ENCODE measurements at regions not wholly inside any gene's neighbourhood (a gene's known extent, or its start where the extent isn't known, plus 50 kb on each side); places are given as distances from the start of the nearest gene placed in this dataset.

DNA sequence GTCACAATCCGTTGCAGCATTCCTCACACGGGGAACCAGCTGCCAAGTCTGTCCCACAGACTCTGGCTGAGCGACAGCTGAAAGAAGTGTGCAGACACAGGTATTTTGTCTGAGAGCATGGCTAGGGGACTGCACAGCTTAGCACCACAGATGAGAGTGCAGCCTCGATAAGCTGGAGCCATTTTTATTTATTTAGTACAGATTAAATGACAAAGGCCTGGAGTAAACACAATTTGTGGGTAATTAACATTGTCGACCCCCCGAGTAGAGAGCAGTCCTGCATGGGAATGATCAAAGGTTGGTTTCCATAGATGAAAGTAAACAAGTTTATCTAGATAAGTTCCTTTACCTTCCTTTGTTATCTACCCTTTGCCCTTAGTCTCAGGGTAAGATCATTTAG is 836.2 kb downstream of the DACH1 start:
- Mint-ChIP-seq H3K27ac (peak overlapping the region; percentile 70), H3K27me3 (ENCODE audit: insufficient read depth) (peaks cover 82% of the 10 kb centered on the region), H3K36me3 (ENCODE audit: low read depth) (peaks cover 31% of the 10 kb centered on the region), H3K4me3 (no peak overlapping the region), H3K4me1 (peaks cover 16% of the 10 kb centered on the region), H3K9me3 (peaks cover 60% of the 10 kb centered on the region)
- H3K36me3 ChIP-seq (ENCODE audit: control insufficient read depth, insufficient read depth, low read length) = no peaks in the 10 kb centered on the region
- H3K9ac ChIP-seq (ENCODE audit: extremely low read depth, low read length, poor library complexity, severe bottlenecking) = no peak overlapping the region
- peak overlapping the region; percentile 71 for H3K4me3 ChIP-seq (ENCODE audit: low read length)
- peaks cover 5% of the 10 kb centered on the region for H3K4me1 ChIP-seq (ENCODE audit: control insufficient read depth, insufficient read depth, low read length)
- peaks cover 46% of the 10 kb centered on the region for H3K9me3 ChIP-seq (ENCODE audit: control insufficient read depth, low read length)
- no peaks in the 10 kb centered on the region for H3K27me3 ChIP-seq (ENCODE audit: control insufficient read depth, insufficient read depth, low read length, poor library complexity, severe bottlenecking)
- peak overlapping the region; percentile 30 for H3K27ac ChIP-seq (ENCODE audit: low read depth, low read length)
- DNase-seq = peak; percentile 58
- WGBS, 2 experiments (ENCODE audit: insufficient coverage in 1 of 2, insufficient read length in 1 of 2) = 39 to 61% methylated on average over 4 to 6 of the region's 6 CpGs
- TF ChIP-seq CTCF (conservative IDR thresholded peaks at IDR 0.05) = no peak

DNA sequence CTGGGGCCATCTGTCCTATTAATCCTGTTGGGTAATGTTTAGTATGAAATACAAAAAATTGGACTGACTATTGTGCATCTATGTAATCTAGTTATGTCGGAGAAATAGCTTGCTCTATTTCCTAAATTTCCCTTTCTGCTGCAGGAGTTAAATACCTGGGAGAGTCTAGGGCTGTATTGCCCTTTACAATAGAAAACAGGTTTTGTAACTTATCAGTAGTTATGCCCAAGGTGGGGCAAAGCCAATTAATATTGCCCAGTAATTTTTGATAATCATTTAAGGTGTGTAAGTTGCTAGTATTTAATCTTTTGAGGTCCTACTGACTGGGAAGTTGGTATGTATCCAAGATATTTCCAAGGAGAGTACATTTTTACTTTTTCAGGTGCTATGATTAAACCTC is 838.1 kb downstream of the DACH1 start:
- no peak for TF ChIP-seq CTCF (conservative IDR thresholded peaks at IDR 0.05)
- no peak for DNase-seq
- 100% methylated on average over 1 of the region's 1 CpG for WGBS, 2 experiments (ENCODE audit: insufficient coverage in 1 of 2, insufficient read length in 1 of 2)
- Mint-ChIP-seq H3K27me3 (ENCODE audit: insufficient read depth) (peaks cover 76% of the 10 kb centered on the region), H3K9me3 (peaks cover 64% of the 10 kb centered on the region), H3K36me3 (ENCODE audit: low read depth) (peaks cover 34% of the 10 kb centered on the region), H3K4me3 (no peak overlapping the region), H3K27ac (no peak overlapping the region), H3K4me1 (peaks cover 16% of the 10 kb centered on the region)
- H3K9ac ChIP-seq (ENCODE audit: extremely low read depth, low read length, poor library complexity, severe bottlenecking) = no peak overlapping the region
- no peak overlapping the region for H3K27ac ChIP-seq (ENCODE audit: low read depth, low read length)
- peaks cover 55% of the 10 kb centered on the region for H3K9me3 ChIP-seq (ENCODE audit: control insufficient read depth, low read length)
- peak overlapping the region; percentile 71 for H3K4me3 ChIP-seq (ENCODE audit: low read length)
- peaks cover 5% of the 10 kb centered on the region for H3K4me1 ChIP-seq (ENCODE audit: control insufficient read depth, insufficient read depth, low read length)
- no peaks in the 10 kb centered on the region for H3K27me3 ChIP-seq (ENCODE audit: control insufficient read depth, insufficient read depth, low read length, poor library complexity, severe bottlenecking)
- H3K36me3 ChIP-seq (ENCODE audit: control insufficient read depth, insufficient read depth, low read length) = no peaks in the 10 kb centered on the region

DNA sequence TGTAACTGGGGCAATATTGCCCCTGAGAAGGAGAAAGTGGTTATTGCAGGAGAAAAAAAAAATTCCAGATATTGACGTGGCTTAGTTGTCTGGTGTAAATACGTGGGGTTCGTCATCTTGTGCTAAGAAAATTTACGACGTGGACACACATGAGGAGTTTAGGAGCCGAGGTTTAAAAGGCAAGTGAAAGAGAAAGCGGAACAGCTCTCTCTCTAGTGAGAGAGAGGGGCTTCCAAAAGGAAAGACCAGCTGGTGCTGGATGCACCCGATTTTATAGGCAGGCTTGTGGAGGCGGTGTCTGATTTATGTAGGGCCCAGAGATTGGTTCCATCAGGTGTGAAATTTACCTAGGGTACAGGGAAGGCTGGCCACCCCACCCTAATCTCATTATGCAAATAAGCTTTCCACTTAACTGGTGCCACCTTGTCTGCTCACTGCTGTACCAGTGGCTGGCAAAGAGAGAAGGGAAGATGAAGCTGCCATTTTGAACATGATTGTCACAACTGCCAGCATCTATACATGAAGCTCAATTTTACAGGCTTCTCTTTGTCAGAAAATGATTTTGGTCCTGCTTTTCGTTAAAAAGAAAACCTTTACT is 845.1 kb downstream of the DACH1 start:
- peaks cover 6% of the 10 kb centered on the region for H3K4me1 Mint-ChIP-seq
- H3K27me3 Mint-ChIP-seq (ENCODE audit: insufficient read depth) = peaks cover 31% of the 10 kb centered on the region
- H3K27ac Mint-ChIP-seq = no peak overlapping the region
- H3K27me3 ChIP-seq (ENCODE audit: control insufficient read depth, insufficient read depth, low read length, poor library complexity, severe bottlenecking) = no peaks in the 10 kb centered on the region
- no peak for DNase-seq
- H3K36me3 Mint-ChIP-seq (ENCODE audit: low read depth) = peaks cover 13% of the 10 kb centered on the region
- H3K9me3 Mint-ChIP-seq = peaks cover 38% of the 10 kb centered on the region
- no peak for TF ChIP-seq CTCF (conservative IDR thresholded peaks at IDR 0.05)
- H3K4me3 ChIP-seq (ENCODE audit: low read length) = no peak overlapping the region
- H3K9ac ChIP-seq (ENCODE audit: extremely low read depth, low read length, poor library complexity, severe bottlenecking) = no peak overlapping the region
- H3K9me3 ChIP-seq (ENCODE audit: control insufficient read depth, low read length) = peaks cover 28% of the 10 kb centered on the region
- WGBS, 2 experiments (ENCODE audit: insufficient coverage in 1 of 2, insufficient read length in 1 of 2) = 93 to 100% methylated on average over 7 to 9 of the region's 10 CpGs
- H3K4me3 Mint-ChIP-seq = no peak overlapping the region
- peaks cover under 1% of the 10 kb centered on the region for H3K4me1 ChIP-seq (ENCODE audit: control insufficient read depth, insufficient read depth, low read length)
- no peaks in the 10 kb centered on the region for H3K36me3 ChIP-seq (ENCODE audit: control insufficient read depth, insufficient read depth, low read length)
- H3K27ac ChIP-seq (ENCODE audit: low read depth, low read length) = no peak overlapping the region

Data from endodermal cell (in vitro differentiated cells).